ENCODE measurements at regions not wholly inside any gene's neighbourhood (a gene's known extent, or its start where the extent isn't known, plus 50 kb on each side); places are given as distances from the start of the nearest gene placed in this dataset.

- peaks cover 36% of the 10 kb centered on the region for H3K4me1 ChIP-seq (ENCODE audit: insufficient read depth, low read length)
- H3K4me2 ChIP-seq (ENCODE audit: insufficient read depth, low read length) = peak overlapping the region; percentile 35
- no peaks in the 10 kb centered on the region for H3K9me3 ChIP-seq (ENCODE audit: low read depth, low read length)
- H3K4me3 ChIP-seq (ENCODE audit: insufficient read depth, low read length) = no peak overlapping the region
- no peaks in the 10 kb centered on the region for H3K36me3 ChIP-seq (ENCODE audit: insufficient read depth, low read length)
- H4K20me1 ChIP-seq (ENCODE audit: insufficient read depth, low read length) = no peaks in the 10 kb centered on the region
- no peak overlapping the region for H3K27ac ChIP-seq (ENCODE audit: low read depth, low read length)
- DNase-seq (ENCODE audit: insufficient read length, low spot score, missing footprints) = no peak
- no peaks in the 10 kb centered on the region for H3K27me3 ChIP-seq (ENCODE audit: insufficient read depth, low read length)
- no peak for TF ChIP-seq CTCF (IDR thresholded peaks at IDR 0.05; ENCODE audit: extremely low read depth, low read depth, low read length)
- H2AFZ ChIP-seq (ENCODE audit: low read length) = no peak overlapping the region
- H3K79me2 ChIP-seq (ENCODE audit: insufficient read depth, low read length) = no peaks in the 10 kb centered on the region
Observed at GRCh38 chr13:31675440-31675953, 63.8 kb upstream of the RXFP2 start.

- H4K20me1 ChIP-seq (ENCODE audit: insufficient read depth, low read length) = no peaks in the 10 kb centered on the region
Observed at GRCh38 chr13:31681133-31681532, 58.2 kb upstream of the RXFP2 start.

GRCh38 chr13:31684466-31684865 is 54.9 kb upstream of the RXFP2 start:
- H3K79me2 ChIP-seq (ENCODE audit: insufficient read depth, low read length) = no peaks in the 10 kb centered on the region
- no peak for DNase-seq (ENCODE audit: insufficient read length, low spot score, missing footprints)
- no peak for TF ChIP-seq CTCF (IDR thresholded peaks at IDR 0.05; ENCODE audit: extremely low read depth, low read depth, low read length)
- peaks cover 3% of the 10 kb centered on the region for H3K36me3 ChIP-seq (ENCODE audit: insufficient read depth, low read length)
- no peaks in the 10 kb centered on the region for H3K9me3 ChIP-seq (ENCODE audit: low read depth, low read length)
- no peak overlapping the region for H3K4me3 ChIP-seq (ENCODE audit: insufficient read depth, low read length)
- no peak overlapping the region for H2AFZ ChIP-seq (ENCODE audit: low read length)
- H3K27me3 ChIP-seq (ENCODE audit: insufficient read depth, low read length) = no peaks in the 10 kb centered on the region
- no peak overlapping the region for H3K27ac ChIP-seq (ENCODE audit: low read depth, low read length)
- H4K20me1 ChIP-seq (ENCODE audit: insufficient read depth, low read length) = no peaks in the 10 kb centered on the region
- peaks cover 21% of the 10 kb centered on the region for H3K4me1 ChIP-seq (ENCODE audit: insufficient read depth, low read length)
- H3K4me2 ChIP-seq (ENCODE audit: insufficient read depth, low read length) = no peak overlapping the region

More at GRCh38 chr13:31681133-31681532, 58.2 kb upstream of the RXFP2 start:
- Histone ChIP-seq H3K4me1 (ENCODE audit: insufficient read depth, low read length) (peaks cover 9% of the 10 kb centered on the region), H3K27ac (ENCODE audit: low read depth, low read length) (no peak overlapping the region), H2AFZ (ENCODE audit: low read length) (no peak overlapping the region), H3K36me3 (ENCODE audit: insufficient read depth, low read length) (peaks cover 3% of the 10 kb centered on the region), H3K4me2 (ENCODE audit: insufficient read depth, low read length) (no peak overlapping the region), H3K9me3 (ENCODE audit: low read depth, low read length) (no peaks in the 10 kb centered on the region), H3K27me3 (ENCODE audit: insufficient read depth, low read length) (no peaks in the 10 kb centered on the region), H3K4me3 (ENCODE audit: insufficient read depth, low read length) (no peak overlapping the region), H3K79me2 (ENCODE audit: insufficient read depth, low read length) (no peaks in the 10 kb centered on the region)
- TF ChIP-seq CTCF (IDR thresholded peaks at IDR 0.05; ENCODE audit: extremely low read depth, low read depth, low read length) = no peak
- no peak for DNase-seq (ENCODE audit: insufficient read length, low spot score, missing footprints)

GRCh38 chr13:31686670-31687425 is 52.5 kb upstream of the RXFP2 start:
- peak overlapping the region; percentile 2 for H3K4me2 ChIP-seq (ENCODE audit: insufficient read depth, low read length)

More at GRCh38 chr13:31686670-31687425, 52.5 kb upstream of the RXFP2 start:
- Histone ChIP-seq H3K36me3 (ENCODE audit: insufficient read depth, low read length) (peaks cover 3% of the 10 kb centered on the region), H3K4me1 (ENCODE audit: insufficient read depth, low read length) (peaks cover 16% of the 10 kb centered on the region), H4K20me1 (ENCODE audit: insufficient read depth, low read length) (no peaks in the 10 kb centered on the region), H2AFZ (ENCODE audit: low read length) (peak overlapping the region; percentile 19), H3K4me3 (ENCODE audit: insufficient read depth, low read length) (no peak overlapping the region), H3K27ac (ENCODE audit: low read depth, low read length) (peak overlapping the region; percentile 11), H3K9me3 (ENCODE audit: low read depth, low read length) (no peaks in the 10 kb centered on the region), H3K79me2 (ENCODE audit: insufficient read depth, low read length) (no peaks in the 10 kb centered on the region), H3K27me3 (ENCODE audit: insufficient read depth, low read length) (no peaks in the 10 kb centered on the region)
- TF ChIP-seq CTCF (IDR thresholded peaks at IDR 0.05; ENCODE audit: extremely low read depth, low read depth, low read length) = no peak
- DNase-seq (ENCODE audit: insufficient read length, low spot score, missing footprints) = peak; percentile 82

Measured in osteoblast (primary cell).